Medulla oblongata (tissue), 1 donor: ENCODE measurements at regions not wholly inside any gene's neighbourhood (a gene's known extent, or its start where the extent isn't known, plus 50 kb on each side); places are given as distances from the start of the nearest gene placed in this dataset.
"Not testable (repeated sequence)": the region's sequence is repeated elsewhere in the genome, so short reads cannot be mapped to it uniquely, and the experiment has no call there.

Experiments
- DNase-seq: peaks from one replicate; pipeline ENCODE4 v3.0.0-alpha.2; 2015; ENCODE audit errors: extremely low spot score

- DNase-seq, result peak; percentile 42
These were observed 304.1 kb downstream of the RFPL4B start for GRCh38 chr6:112651239-112651638.

- no peak for DNase-seq
These were observed 312.8 kb downstream of the RFPL4B start for GRCh38 chr6:112659912-112660311.

DNA sequence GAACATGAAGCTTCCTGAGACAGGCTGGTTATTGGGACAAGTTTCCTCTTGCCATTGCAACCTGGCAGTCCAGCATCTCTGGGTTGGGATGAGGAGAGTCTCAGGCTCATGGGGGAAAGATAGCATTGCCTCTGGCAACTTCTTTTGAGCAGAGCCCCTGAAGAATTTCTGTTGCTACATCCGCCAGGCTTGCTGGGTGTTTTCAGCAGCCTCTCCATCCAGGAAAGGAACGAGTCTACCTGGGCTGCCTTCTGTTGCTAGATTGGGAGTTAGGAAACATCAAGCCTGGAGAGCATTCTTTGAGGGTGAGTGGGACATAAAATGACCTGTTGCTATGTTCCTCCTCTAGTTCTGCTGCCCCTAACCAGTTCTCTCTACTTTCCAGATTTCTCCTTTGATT lies 313.5 kb downstream of the RFPL4B start:
- no peak for DNase-seq

DNA sequence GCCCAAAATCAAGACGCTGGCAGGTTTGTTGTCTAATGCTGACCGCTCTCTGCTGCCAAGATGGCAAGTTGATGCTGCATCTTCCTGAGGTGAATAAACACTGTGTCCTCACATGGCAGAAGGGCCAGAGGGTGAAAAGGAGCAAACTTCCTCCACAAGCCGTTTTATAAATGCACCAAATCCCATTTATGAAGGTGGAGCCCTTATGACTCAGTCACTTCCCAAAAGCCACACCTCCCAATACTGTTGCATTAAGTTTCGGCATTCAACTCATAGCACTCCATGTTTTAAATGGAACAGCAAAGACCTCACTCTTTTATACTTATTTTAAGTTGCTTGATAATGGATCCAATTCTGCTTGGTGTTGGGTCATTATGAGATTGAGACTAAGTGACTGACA lies 316.6 kb downstream of the RFPL4B start:
- no peak for DNase-seq

DNA sequence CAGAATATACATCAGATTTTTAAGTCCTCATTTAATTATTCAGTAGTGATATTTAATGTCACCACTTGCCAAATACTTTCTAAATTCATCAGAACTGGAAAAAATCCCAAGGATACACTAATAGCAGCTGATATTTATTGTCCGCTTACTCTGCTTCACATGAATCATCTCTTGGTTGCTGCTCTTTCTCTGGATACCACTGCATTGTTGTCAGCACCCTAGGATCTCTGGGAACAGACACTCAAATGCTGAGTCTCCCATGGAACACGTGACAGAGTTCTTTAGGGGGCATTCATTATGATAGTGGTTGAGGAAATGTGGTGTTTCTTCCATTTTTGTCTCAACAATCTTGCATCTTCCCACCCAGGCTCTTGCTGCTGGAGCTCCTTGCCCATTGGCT lies 318.0 kb downstream of the RFPL4B start:
- no peak for DNase-seq

DNA sequence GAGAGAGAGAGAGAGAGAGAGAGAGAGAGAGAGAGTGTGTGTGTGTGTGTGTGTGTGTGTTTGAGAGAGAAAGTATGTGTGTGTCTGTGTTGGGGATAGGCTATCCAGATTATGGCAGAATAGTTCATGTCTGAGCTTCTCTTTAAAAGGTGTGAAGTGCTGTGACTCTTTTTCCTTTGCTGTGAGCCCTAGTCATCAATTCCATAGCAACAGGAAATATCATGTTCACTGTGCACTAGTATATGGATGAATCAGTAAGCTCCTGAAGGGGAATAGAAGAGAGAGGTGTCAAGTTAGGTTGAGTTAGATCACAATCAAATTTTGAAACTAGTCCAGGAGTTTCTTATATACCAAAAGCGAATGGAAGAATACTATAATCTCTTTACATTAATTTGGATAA lies 318.7 kb downstream of the RFPL4B start:
- no peak for DNase-seq

DNA sequence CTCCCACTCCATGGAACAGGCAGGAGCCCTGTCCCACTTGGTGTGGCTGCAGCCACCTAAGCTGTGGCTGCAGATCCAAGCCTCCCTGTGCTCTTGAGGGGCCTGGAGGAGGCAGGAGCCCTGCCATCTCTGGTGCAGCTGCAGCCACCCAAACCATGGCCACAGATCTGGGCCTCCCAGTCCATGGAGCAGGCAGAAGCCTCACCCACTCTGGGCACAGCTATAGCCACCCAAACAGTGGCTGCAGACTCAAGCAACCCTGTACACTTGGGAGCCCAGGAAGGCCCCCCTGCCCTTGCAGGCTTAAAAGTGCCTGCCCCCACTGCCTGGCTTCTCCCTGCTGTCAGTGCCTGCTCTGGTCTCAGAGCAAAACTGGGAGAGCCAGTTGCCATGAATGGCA lies 320.3 kb downstream of the RFPL4B start:
- DNase-seq, result no peak

DNA sequence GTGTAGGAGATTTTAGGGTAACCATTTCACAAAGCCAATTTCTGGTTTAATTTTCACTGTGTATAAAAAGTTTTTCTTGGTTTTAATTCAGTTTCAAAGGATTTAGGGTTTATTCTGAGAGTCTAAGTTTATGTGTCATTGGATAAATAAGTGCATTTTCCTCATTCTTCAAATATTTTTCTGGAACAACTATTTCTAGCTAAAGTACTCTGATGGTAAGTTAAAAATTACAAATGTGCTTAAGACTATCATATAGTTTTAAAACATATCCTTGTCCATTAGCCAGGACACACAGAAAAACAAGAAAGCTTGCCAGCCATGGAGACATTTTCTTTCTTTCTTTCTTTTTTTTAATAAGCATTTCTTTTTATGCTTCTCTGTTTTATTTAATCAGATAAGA lies 333.0 kb downstream of the RFPL4B start:
- DNase-seq, result no peak

DNA sequence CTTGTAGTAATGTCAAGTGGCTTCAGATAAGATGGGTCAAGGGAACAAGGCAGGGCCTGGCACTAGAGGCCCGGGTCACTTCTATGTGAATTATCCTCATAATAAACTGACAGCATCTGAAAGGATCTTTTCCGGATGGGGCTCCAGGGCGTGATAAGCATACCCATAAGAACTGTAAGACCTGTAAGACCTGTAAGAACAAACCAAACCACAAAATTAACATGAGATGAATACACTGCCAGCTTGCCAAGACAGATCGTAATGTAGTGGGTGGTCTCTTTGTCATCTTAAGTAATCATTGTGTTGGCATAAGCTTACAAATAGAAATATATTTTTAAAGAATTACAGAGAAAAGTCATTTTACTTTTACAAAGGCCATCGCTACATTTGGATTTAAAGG lies 334.9 kb downstream of the RFPL4B start:
- DNase-seq, result no peak

GRCh38 chr6:112683106-112683505 lies 336.0 kb downstream of the RFPL4B start:
- DNase-seq, result no peak

- no peak for DNase-seq
These were observed 336.8 kb downstream of the RFPL4B start for GRCh38 chr6:112683926-112684325.

DNA sequence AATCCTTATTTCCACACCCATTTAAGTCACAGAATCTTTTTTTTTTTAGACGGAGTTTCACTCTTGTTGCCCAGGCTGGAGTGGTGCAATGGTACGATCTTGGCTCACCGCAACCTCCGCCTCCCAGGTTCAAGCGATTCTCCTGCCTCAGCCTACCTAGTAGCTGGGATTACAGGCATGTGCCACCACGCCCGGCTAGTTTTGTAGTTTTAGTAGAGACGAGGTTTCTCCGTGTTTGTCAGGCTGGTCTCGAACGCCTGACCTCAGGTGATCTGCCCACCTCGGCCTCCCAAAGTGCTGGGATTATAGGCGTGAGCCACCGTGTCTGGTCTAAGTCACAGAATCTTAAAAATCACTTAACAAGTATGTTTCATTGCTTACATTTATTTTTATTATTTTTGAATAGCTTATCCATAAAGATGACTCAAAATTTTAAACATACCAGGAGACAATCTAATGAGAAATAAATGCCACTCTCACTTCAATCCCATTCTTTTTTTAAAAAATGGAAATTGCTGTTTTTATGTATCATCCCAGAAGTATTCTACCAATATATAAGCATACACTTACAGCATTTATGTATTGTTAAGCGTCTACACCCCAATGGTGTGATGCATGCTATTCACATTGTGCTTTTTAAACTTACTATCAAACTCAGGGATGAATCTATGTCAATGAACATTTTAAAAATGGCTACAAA lies 338.5 kb downstream of the RFPL4B start:
- DNase-seq, result not testable (repeated sequence)

DNA sequence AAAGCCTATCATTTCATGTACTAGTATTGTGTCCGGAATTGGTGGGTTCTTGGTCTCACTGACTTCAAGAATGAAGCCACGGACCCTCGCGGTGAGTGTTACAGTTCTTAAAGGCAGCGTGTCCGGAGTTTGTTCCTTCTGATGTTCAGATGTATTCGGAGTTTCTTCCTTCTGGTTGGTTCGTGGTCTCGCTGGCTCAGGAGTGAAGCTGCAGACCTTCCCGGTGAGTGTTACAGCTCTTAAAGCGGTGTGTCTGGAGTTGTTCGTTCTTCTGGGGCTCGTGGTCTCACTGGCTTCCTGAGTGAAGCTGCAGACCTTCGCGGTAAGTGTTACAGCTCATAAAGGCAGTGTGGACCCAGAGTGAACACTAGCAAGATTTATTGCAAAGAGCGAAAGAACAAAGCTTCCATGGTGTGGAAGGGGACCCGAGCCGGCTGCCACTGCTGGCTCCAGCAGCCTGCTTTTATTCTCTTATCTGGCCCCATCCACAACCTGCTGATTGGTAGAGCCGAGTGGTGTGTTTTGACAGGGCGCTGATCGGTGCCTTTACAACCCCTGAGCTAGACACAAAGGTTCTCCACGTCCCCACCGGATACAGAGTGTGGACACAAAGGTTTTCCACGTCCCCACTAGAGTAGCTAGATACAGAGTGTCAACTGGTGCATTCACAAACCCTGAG lies 341.5 kb downstream of the RFPL4B start:
- DNase-seq, result not testable (repeated sequence)

DNA sequence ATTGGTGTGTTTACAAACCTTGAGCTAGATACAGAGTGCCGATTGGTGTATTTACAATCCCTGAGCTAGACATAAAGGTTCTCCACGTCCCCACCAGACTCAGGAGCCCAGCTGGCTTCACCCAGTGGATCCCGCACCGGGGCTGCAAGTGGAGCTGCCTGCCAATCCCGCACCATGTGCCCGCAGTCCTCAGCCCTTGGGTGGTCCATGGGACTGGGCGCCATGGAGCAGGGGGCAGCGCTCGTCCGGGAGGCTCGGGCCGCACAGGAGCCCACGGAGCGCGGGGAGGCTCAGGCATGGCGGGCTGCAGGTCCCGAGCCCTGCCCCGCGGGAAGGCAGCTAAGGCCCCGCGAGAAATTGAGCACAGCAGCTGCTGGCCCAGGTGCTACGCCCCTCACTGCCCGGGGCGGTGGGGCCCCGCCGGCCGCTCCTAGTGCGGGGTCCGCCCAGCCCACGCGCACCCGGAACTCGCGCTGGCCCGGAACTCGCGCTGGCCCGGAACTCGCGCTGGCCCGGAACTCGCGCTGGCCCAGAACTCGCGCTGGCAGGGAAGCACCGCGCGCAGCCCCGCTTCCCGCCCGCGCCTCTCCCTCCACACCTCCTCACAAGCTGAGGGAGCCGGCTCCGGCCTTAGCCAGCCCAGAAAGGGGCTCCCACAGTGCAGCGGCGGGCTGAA lies 342.2 kb downstream of the RFPL4B start:
- not testable (repeated sequence) for DNase-seq

- DNase-seq, result peak; percentile 13
These were observed 343.5 kb downstream of the RFPL4B start for GRCh38 chr6:112690497-112691202.

DNA sequence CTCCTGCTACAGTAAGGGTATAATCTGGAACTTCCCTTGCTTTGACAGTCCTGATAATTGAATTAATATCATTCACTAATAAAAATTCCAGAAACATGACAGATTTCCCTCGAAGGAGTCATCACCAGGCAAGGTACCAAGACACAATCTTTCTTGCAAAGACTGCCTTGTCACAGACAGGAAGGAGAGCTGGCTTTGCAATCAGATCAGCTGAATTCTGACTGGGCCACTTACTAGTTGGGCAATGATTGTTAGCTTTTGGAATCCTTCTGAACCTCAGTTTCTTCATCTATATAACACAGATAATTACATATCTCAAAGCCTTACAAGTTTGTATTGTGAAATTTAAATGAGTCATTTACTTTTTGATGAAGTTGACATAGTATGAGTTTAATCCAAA lies 344.2 kb downstream of the RFPL4B start:
- peak; percentile 31 for DNase-seq

DNA sequence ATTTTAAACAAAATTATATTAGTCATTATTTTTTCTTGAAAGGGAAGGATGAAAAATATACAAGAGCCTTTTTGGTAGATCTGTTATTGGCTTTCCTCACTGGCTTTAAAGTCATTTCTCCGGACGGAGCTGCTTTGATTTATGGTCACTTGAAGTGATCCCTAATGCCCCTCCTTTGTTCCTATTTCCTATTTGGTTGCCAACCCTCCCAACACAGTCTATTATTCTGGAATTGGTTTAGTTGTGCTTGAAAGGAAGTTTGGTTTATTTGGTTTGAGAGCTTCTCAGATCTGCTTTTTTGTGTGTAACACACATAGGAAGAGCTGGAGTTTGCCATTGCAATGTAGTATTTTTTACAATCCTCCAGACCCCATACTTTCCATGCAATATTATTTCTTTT lies 347.9 kb downstream of the RFPL4B start:
- peak; percentile 35 for DNase-seq

DNA sequence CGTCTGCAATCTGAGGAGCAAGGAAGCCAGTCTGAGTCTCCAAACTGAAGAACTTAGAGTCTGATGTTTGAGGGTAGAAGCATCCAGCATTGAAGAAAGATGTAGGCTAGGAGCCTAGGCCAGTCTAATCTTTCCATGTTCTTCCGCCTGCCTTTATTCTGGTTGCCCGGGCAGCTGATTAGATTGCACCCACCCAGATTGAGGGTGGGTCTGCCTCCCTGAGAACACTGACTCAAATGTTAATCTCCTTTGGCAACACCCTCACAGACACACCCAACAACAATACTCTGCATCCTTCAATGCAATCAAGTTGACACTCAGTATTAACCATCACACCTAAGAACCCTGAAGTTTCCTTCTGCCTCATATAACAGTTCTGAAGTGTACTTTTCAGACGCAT lies 350.1 kb downstream of the RFPL4B start:
- DNase-seq, result no peak

- DNase-seq, result no peak
These were observed 354.1 kb downstream of the RFPL4B start for GRCh38 chr6:112701201-112701600.

DNA sequence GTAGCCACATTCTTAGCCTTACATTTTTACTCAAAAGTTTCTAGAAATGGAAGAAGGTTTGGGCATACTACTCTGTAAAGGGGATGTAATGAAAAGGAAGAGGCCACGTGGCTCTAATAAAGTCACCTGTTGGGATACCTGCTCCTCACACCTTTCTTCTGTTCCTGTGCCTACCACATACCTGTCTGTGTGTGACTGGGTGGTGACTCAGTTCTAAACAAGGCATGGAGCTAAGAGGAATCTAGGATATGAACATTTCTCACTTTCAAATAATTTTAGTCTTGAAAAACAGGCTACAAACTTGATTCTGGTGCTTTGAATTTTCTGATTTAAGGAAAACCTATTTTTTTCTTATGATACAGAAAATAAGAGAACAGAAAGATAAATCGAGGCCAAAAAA lies 363.6 kb downstream of the RFPL4B start:
- no peak for DNase-seq

- DNase-seq, result no peak
These were observed 366.3 kb downstream of the RFPL4B start for GRCh38 chr6:112713402-112713801.

GRCh38 chr6:112717401-112717800 lies 370.3 kb downstream of the RFPL4B start:
- no peak for DNase-seq
